GM19438 (cell line): ENCODE measurements at regions not wholly inside any gene's neighbourhood (a gene's known extent, or its start where the extent isn't known, plus 50 kb on each side); places are given as distances from the start of the nearest gene placed in this dataset.
"Not testable (repeated sequence)": the region's sequence is repeated elsewhere in the genome, so short reads cannot be mapped to it uniquely, and the experiment has no call there.

Source experiments
- ATAC-seq: cut with Tn5 transposase; IDR thresholded peaks from one replicate; pipeline ENCODE4 v1.9.1; 2021; ENCODE audit warnings: low read depth; ENCODE audit not compliant: unreplicated experiment

GRCh38 chr4:34850968-34851367 lies 1393.3 kb downstream of the ARAP2 start:
- no peak for ATAC-seq

GRCh38 chr4:34851411-34851810 lies 1392.9 kb downstream of the ARAP2 start:
- ATAC-seq, result no peak

GRCh38 chr4:34854451-34854850 lies 1389.9 kb downstream of the ARAP2 start:
- no peak for ATAC-seq

GRCh38 chr4:34861666-34862065 lies 1382.6 kb downstream of the ARAP2 start:
- ATAC-seq, result no peak

GRCh38 chr4:34878961-34879360 lies 1365.4 kb downstream of the ARAP2 start:
- ATAC-seq, result no peak

- ATAC-seq, result no peak
Observed at GRCh38 chr4:34880246-34880645, 1364.1 kb downstream of the ARAP2 start.

GRCh38 chr4:34891892-34892291 lies 1352.4 kb downstream of the ARAP2 start:
- no peak for ATAC-seq

GRCh38 chr4:34893382-34893781 lies 1350.9 kb downstream of the ARAP2 start:
- no peak for ATAC-seq

- no peak for ATAC-seq
Observed at GRCh38 chr4:34920032-34920431, 1324.3 kb downstream of the ARAP2 start.

- no peak for ATAC-seq
Observed at GRCh38 chr4:34921391-34921790, 1322.9 kb downstream of the ARAP2 start.

- ATAC-seq, result no peak
Observed at GRCh38 chr4:34922325-34922724, 1322.0 kb downstream of the ARAP2 start.

- no peak for ATAC-seq
Observed at GRCh38 chr4:34932591-34932990, 1311.7 kb downstream of the ARAP2 start.

- no peak for ATAC-seq
Observed at GRCh38 chr4:34935739-34936138, 1308.6 kb downstream of the ARAP2 start.

- no peak for ATAC-seq
Observed at GRCh38 chr4:34939073-34939472, 1305.2 kb downstream of the ARAP2 start.

- ATAC-seq, result no peak
Observed at GRCh38 chr4:34943741-34944386, 1300.5 kb downstream of the ARAP2 start.

- no peak for ATAC-seq
Observed at GRCh38 chr4:34950926-34951325, 1293.4 kb downstream of the ARAP2 start.

GRCh38 chr4:34953145-34953799 lies 1291.0 kb downstream of the ARAP2 start:
- ATAC-seq, result no peak

- ATAC-seq, result no peak
Observed at GRCh38 chr4:34964613-34965012, 1279.7 kb downstream of the ARAP2 start.

- no peak for ATAC-seq
Observed at GRCh38 chr4:34972189-34972588, 1272.1 kb downstream of the ARAP2 start.

GRCh38 chr4:34973650-34974312 lies 1270.5 kb downstream of the ARAP2 start:
- no peak for ATAC-seq

GRCh38 chr4:34974313-34974680 lies 1270.0 kb downstream of the ARAP2 start:
- no peak for ATAC-seq

- not testable (repeated sequence) for ATAC-seq
Observed at GRCh38 chr4:35021222-35021621, 1223.1 kb downstream of the ARAP2 start.
